Posterior vena cava (tissue), 2 donors: ENCODE measurements at regions not wholly inside any gene's neighbourhood (a gene's known extent, or its start where the extent isn't known, plus 50 kb on each side); places are given as distances from the start of the nearest gene placed in this dataset.

Experiments used
- DNase-seq: peaks from one replicate; pipeline ENCODE4 v3.0.0-alpha.2; 2020; ENCODE audit warnings: low spot score
- intact Hi-C, 2 donors: fragments of 100-400 bp; cut with DNase I; formaldehyde crosslinking; loops; one replicate each; pipeline versions ENCODE4 v1.14.1 to v1.14.2; 2022 to 2023
- donor health status: DM: yes; HTN: yes; CAD: no.
- donor health status: DM: yes; HTN: yes; CAD: no.

DNA sequence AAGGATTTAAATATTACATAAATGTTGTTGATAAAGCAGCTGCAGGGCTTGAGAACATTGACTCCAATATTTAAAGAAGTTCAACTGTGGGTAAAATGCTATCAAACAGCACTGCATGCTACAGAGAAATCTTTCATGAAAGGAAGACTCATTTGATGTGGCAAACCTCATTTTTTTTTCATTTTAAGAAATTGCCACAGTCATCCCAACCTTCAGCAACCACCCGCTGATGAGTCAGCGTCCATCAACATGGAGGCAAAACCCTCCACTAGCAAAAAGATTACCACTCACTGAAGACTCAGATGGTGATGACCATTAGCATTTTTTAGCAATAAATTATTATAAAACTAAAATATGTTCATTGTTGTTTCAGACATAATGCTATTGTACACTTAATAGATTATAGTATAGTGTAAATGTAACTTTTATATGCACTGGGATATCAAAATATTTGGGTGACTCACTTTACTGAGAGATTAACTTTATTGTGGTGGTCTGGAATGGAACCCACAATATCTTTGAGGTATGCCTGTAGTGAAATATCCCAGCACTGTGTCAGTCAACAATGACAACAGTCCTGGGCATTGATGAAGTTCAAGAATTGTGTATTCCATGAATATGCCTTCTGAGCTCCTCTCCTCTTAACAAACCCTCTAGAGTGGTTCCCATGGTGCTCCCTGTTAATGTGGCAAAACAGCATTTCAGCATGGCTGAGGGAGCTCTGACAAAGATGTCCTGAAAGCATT, 52.4 kb upstream of the SOX21 start:
- no peak for DNase-seq
- intact Hi-C loops = no loop called here
